ENCODE measurements at regions not wholly inside any gene's neighbourhood (a gene's known extent, or its start where the extent isn't known, plus 50 kb on each side); places are given as distances from the start of the nearest gene placed in this dataset.

DNA sequence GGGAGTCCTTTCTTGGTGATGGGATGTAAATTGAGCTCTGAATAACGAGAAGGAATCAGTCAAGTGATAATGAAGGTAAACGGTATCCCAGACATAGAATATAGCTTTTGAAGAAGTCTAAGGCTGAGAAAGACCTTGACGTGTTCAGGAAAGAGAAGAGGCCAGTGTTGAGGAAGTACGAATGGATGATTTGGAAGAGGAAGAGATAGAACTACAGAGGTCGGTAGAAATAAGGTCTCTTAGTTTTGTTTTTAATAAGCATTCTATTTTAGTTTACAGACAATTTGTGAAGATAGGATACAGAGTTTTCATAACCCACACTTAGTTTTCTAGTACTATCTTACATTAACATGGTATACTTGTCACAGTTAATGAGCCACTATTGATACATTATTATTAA is 1598.1 kb downstream of the FAM181B start:
- no peak for TF ChIP-seq POLR2A (IDR thresholded peaks at IDR 0.05)
- TF ChIP-seq, protein P1, sequence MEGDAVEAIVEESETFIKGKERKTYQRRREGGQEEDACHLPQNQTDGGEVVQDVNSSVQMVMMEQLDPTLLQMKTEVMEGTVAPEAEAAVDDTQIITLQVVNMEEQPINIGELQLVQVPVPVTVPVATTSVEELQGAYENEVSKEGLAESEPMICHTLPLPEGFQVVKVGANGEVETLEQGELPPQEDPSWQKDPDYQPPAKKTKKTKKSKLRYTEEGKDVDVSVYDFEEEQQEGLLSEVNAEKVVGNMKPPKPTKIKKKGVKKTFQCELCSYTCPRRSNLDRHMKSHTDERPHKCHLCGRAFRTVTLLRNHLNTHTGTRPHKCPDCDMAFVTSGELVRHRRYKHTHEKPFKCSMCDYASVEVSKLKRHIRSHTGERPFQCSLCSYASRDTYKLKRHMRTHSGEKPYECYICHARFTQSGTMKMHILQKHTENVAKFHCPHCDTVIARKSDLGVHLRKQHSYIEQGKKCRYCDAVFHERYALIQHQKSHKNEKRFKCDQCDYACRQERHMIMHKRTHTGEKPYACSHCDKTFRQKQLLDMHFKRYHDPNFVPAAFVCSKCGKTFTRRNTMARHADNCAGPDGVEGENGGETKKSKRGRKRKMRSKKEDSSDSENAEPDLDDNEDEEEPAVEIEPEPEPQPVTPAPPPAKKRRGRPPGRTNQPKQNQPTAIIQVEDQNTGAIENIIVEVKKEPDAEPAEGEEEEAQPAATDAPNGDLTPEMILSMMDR (IDR thresholded peaks at IDR 0.05): no peak
